HG03159 (cell line): ENCODE measurements at regions not wholly inside any gene's neighbourhood (a gene's known extent, or its start where the extent isn't known, plus 50 kb on each side); places are given as distances from the start of the nearest gene placed in this dataset.

ENCODE experiments used
- ATAC-seq: cut with Tn5 transposase; IDR thresholded peaks from one replicate; pipeline ENCODE4 v1.9.1; 2021; ENCODE audit warnings: mild to moderate bottlenecking, moderate library complexity; ENCODE audit not compliant: unreplicated experiment

- no peak for ATAC-seq
These were observed 54.6 kb upstream of the CST7 start for GRCh38 chr20:24894488-24894887.

- ATAC-seq = no peak
These were observed 54.1 kb upstream of the CST7 start for GRCh38 chr20:24894967-24895366.

- no peak for ATAC-seq
These were observed 53.6 kb upstream of the CST7 start for GRCh38 chr20:24895431-24895830.

GRCh38 chr20:24895898-24896658 lies 53.0 kb upstream of the CST7 start:
- ATAC-seq = no peak

- ATAC-seq = no peak
These were observed 52.1 kb upstream of the CST7 start for GRCh38 chr20:24896984-24897383.

- ATAC-seq = no peak
These were observed 51.1 kb upstream of the CST7 start for GRCh38 chr20:24897974-24898373.

- no peak for ATAC-seq
These were observed 49.9 kb upstream of the CST7 start for GRCh38 chr20:24899153-24899552.
